HepG2 (cell line): ENCODE measurements at regions not wholly inside any gene's neighbourhood (a gene's known extent, or its start where the extent isn't known, plus 50 kb on each side); places are given as distances from the start of the nearest gene placed in this dataset.

Experiments
- ATF1 ChIP-seq: IDR thresholded peaks from 2 replicates; pipeline ENCODE4 v1.6.1; 2016; ENCODE audit warnings: mild to moderate bottlenecking, control low read depth
- EHMT2 ChIP-seq: fragments of 200-600 bp; sonication (generic); IDR thresholded peaks from 2 replicates; pipeline ENCODE4 v1.7.0; 2017; ENCODE audit warnings: antibody characterized with exemption, low read depth, low read length, borderline replicate concordance
- POLR2A ChIP-seq, 2 experiments: IDR thresholded peaks; 2 replicates each; pipeline ENCODE4 v1.6.1; 2011; ENCODE audit warnings: low read depth in 2 of 2, low read length in 2 of 2, mild to moderate bottlenecking in 1 of 2, moderate library complexity in 1 of 2; ENCODE audit not compliant: insufficient read depth in 1 of 2
- PTBP1 ChIP-seq: fragments of 200-400 bp; formaldehyde crosslinking; IDR thresholded peaks from 2 replicates; pipeline ENCODE4 v1.6.1; 2018; ENCODE audit warnings: low read length, low read depth; ENCODE audit not compliant: poor library complexity, severe bottlenecking
- ZNF138 ChIP-seq: sonication (generic); formaldehyde crosslinking; IDR thresholded peaks from 2 replicates; pipeline ENCODE4 v1.5.0; 2020; ENCODE audit warnings: mild to moderate bottlenecking, low read depth, missing genetic modification reagents
- TF ChIP-seq, protein P1 (sequence below): sonication (generic); formaldehyde crosslinking; IDR thresholded peaks from 2 replicates; pipeline ENCODE4 v1.5.0; 2020; ENCODE audit warnings: mild to moderate bottlenecking, missing genetic modification reagents, moderate library complexity
- TF ChIP-seq, protein P2 (sequence below): IDR thresholded peaks from 2 replicates; pipeline ENCODE4 v1.6.1; 2012; ENCODE audit warnings: inconsistent platforms

DNA sequence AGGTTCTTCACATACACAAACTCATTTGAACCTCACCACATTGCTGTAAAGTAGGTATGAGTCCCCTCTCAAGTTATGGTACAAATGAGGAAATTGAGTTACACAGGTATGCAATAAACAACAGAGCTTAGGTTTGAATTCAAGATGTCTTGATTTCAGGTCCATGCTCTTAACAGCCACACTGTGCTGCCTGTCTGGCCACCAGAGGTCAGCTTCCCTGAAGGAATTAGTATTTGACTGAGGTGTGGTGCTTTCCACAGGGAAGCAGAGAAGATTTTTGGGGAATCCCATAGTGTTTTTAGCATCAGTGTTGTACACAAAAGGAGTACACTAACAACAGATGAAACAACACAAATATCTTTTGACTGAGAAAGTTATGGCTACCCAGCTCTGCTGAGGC, 94.4 kb upstream of the ITGA1 start:
- TF ChIP-seq ZNF138 (CRISPR knock-in tag) (no peak), EHMT2 (no peak), ATF1 (no peak), POLR2A (IDR thresholded peaks at IDR 0.05; ENCODE audit: insufficient read depth in 1 of 2, low read depth in 2 of 2, low read length in 2 of 2) (no peak), PTBP1 (no peak)
- TF ChIP-seq, protein P1, sequence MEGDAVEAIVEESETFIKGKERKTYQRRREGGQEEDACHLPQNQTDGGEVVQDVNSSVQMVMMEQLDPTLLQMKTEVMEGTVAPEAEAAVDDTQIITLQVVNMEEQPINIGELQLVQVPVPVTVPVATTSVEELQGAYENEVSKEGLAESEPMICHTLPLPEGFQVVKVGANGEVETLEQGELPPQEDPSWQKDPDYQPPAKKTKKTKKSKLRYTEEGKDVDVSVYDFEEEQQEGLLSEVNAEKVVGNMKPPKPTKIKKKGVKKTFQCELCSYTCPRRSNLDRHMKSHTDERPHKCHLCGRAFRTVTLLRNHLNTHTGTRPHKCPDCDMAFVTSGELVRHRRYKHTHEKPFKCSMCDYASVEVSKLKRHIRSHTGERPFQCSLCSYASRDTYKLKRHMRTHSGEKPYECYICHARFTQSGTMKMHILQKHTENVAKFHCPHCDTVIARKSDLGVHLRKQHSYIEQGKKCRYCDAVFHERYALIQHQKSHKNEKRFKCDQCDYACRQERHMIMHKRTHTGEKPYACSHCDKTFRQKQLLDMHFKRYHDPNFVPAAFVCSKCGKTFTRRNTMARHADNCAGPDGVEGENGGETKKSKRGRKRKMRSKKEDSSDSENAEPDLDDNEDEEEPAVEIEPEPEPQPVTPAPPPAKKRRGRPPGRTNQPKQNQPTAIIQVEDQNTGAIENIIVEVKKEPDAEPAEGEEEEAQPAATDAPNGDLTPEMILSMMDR (CRISPR knock-in tag), result peak; percentile 66
- TF ChIP-seq, protein P2, sequence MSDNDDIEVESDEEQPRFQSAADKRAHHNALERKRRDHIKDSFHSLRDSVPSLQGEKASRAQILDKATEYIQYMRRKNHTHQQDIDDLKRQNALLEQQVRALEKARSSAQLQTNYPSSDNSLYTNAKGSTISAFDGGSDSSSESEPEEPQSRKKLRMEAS, result no peak
